Activated naive CD8-positive, alpha-beta T cell treated with anti-CD3 and anti-CD28 coated beads, Interleukin-2, amount 10 ng/mL, durations not matched to agents 7 days and 5 days (primary cell): ENCODE measurements at regions not wholly inside any gene's neighbourhood (a gene's known extent, or its start where the extent isn't known, plus 50 kb on each side); places are given as distances from the start of the nearest gene placed in this dataset.

Experiments
- ATAC-seq: fragments of 150-1000 bp; cut with Tn5 transposase; one replicate; pipeline ENCODE4 v1.10.0; 2021; ENCODE audit warnings: low read depth, moderate library complexity
- POLR2A ChIA-PET: fragments of 350-600 bp; sonication (Branson Sonifier 250); formaldehyde crosslinking; loops from one replicate; lab custom pipeline; 2021; ENCODE audit warnings: antibody characterized with exemption; lab: Charles Lee
- DNase-seq: peaks from one replicate; pipeline ENCODE4 v3.0.0; 2021
- H3K27ac Mint-ChIP-seq: one replicate; pipeline ENCODE4 v1.8.0; 2022; ENCODE audit warnings: mild to moderate bottlenecking, mixed read lengths
- H3K27me3 Mint-ChIP-seq: one replicate; pipeline ENCODE4 v1.8.0; 2022; ENCODE audit warnings: mild to moderate bottlenecking, moderate library complexity, mixed read lengths
- H3K36me3 Mint-ChIP-seq: one replicate; pipeline ENCODE4 v1.8.0; 2021; ENCODE audit warnings: mild to moderate bottlenecking, mixed read lengths
- H3K4me1 Mint-ChIP-seq: one replicate; pipeline ENCODE4 v1.8.0; 2021; ENCODE audit warnings: mixed read lengths
- H3K4me3 Mint-ChIP-seq: one replicate; pipeline ENCODE4 v1.8.0; 2022; ENCODE audit warnings: mild to moderate bottlenecking, moderate library complexity, mixed read lengths
- H3K9me3 Mint-ChIP-seq: one replicate; pipeline ENCODE4 v1.8.0; 2021; ENCODE audit warnings: mixed read lengths

DNA sequence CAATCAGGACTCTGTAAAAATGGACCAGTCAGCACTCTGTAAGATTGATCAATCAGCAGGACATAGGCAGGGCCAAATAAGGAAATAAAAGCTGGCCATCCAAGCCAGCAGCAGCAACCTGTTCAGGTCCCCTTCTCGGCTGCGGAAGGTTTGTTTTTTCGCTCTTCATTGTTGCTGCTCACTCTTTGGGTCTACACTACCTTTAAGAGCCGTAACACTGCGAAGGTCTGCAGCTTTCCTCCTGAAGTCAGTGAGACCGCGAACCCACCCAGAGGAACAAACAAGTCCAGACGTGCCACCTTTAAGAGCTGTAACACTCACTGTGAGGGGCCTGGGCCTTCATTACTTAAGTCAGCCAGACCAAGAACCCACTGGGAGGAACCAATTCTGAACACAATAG, 223.2 kb upstream of the EXOC2 start:
- ATAC-seq (no peak), DNase-seq (no peak)
- peaks cover 1% of the 10 kb centered on the region for H3K4me1 Mint-ChIP-seq
- no peak overlapping the region for H3K4me3 Mint-ChIP-seq
- no peak overlapping the region for H3K27ac Mint-ChIP-seq
- peaks cover 14% of the 10 kb centered on the region for H3K27me3 Mint-ChIP-seq
- peaks cover 12% of the 10 kb centered on the region for H3K9me3 Mint-ChIP-seq
- H3K36me3 Mint-ChIP-seq, result no peaks in the 10 kb centered on the region
- POLR2A ChIA-PET, result no interaction called here

DNA sequence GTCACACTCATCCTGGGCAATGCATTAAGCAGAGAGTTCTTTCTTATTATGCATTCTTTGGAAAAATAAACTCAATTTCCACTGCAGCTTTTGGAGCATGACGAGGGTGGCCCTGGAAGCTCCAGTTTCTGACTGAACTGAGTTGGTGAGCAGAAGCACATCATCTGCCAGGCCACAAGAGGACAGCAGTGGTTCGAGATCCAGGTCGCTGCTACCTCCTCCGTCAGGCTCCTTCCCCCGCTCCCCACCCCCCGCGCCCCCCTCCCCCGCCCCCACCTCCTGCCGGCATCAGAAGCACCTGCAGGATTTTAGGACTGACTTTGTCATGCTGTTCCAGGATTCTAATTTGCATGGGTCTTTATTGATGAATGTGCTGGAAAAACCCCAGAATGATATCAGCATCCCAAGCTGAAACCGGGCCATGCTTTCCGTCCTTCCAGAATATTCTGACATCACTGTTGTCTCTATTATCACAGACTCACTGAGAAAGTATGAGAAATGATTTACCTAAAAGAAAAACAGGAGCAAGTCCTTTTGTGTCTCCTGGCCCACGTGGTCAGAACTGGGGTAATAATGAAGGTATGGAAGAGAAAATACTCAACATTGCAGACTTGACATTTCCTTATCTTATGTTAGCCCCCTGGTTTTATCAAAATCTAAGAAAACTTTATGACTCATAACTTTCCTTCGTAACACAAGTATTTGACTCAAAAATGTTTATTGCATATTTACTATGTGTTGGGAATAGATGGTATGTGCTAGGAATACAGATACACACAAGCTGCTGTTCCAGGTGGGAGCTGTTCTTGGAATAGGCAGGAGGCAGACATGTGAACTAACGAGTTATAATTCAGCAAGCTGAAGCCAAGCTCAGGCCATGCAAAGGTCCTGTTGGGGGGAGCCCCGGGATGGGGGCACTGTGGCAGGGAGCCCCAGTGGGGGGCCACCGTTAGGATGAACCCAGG, 220.2 kb upstream of the EXOC2 start:
- H3K27me3 Mint-ChIP-seq, result peaks cover 14% of the 10 kb centered on the region
- POLR2A ChIA-PET, result no interaction called here
- DNase-seq (no peak), ATAC-seq (no peak)
- no peaks in the 10 kb centered on the region for H3K4me1 Mint-ChIP-seq
- H3K36me3 Mint-ChIP-seq, result no peaks in the 10 kb centered on the region
- H3K9me3 Mint-ChIP-seq, result peaks cover 4% of the 10 kb centered on the region
- no peak overlapping the region for H3K4me3 Mint-ChIP-seq
- H3K27ac Mint-ChIP-seq, result no peak overlapping the region

DNA sequence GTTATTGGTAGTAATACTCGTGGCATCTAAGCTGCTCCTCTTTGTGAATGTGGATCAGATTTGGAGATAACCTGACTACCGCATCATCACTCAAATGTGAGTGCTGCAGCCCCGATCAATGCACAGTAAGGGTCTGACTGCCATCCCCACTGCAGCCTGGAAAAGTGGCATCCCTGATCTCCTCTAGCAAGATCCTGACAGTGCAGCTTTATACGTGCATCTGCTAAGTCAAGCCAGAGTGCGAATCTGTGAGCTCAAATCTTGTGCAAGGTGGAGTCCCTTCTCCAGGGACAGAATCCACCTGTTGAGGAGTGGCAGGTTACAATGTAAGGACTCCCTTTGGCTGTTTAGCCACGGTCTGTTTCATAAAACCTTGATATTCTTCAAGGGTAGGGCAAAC, 215.0 kb upstream of the EXOC2 start:
- no peak for DNase-seq
- Mint-ChIP-seq H3K27me3 (peaks cover 11% of the 10 kb centered on the region), H3K4me1 (no peaks in the 10 kb centered on the region), H3K27ac (no peak overlapping the region), H3K9me3 (no peaks in the 10 kb centered on the region), H3K4me3 (no peak overlapping the region), H3K36me3 (no peaks in the 10 kb centered on the region)
- POLR2A ChIA-PET, result no interaction called here
- ATAC-seq, result no peak

DNA sequence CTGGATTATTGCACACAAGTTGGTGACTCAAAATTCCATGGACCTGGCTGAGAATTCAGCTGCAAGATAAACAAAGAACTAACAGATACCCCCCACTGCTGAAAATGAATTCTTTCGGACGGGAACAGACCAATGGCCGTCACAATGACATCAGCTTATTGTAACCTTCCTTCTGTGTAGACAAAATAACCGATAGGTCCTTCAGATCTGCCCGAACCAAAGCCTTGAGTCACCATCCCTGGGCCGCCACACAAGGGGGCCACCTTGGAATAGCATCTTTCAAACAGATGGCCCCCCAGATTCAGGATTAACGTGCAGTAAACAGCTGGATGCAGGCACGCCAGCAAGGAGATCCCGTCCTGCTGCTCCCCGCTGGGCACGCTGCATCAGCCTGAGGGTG, 214.0 kb upstream of the EXOC2 start:
- no peak overlapping the region for H3K27ac Mint-ChIP-seq
- no peaks in the 10 kb centered on the region for H3K9me3 Mint-ChIP-seq
- POLR2A ChIA-PET, result no interaction called here
- no peak for DNase-seq
- H3K36me3 Mint-ChIP-seq, result no peaks in the 10 kb centered on the region
- peaks cover 4% of the 10 kb centered on the region for H3K27me3 Mint-ChIP-seq
- H3K4me3 Mint-ChIP-seq, result no peak overlapping the region
- H3K4me1 Mint-ChIP-seq, result no peaks in the 10 kb centered on the region
- no peak for ATAC-seq

DNA sequence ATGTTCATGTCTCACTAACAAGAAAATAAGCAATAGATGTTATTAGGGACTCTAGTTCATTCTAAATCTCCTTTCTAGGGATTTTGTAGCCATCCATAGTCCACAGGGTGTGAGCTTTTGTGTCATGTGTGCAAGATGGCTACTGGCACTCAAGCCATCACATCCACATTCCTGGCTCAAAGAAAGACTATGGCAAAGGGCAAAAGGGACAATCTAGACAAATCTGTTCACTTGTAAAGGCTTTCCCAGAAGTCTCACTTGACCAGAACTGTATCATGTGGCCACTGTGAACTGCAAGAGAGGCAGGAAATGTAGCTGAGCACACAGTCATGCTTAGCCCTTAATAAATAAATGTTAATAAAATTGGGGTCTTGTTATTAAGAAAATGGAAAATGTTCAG, 212.6 kb upstream of the EXOC2 start:
- Mint-ChIP-seq H3K4me3 (no peak overlapping the region), H3K27me3 (peaks cover 4% of the 10 kb centered on the region), H3K27ac (no peak overlapping the region), H3K36me3 (no peaks in the 10 kb centered on the region), H3K4me1 (no peaks in the 10 kb centered on the region), H3K9me3 (no peaks in the 10 kb centered on the region)
- ATAC-seq, result no peak
- POLR2A ChIA-PET, result no interaction called here
- no peak for DNase-seq

DNA sequence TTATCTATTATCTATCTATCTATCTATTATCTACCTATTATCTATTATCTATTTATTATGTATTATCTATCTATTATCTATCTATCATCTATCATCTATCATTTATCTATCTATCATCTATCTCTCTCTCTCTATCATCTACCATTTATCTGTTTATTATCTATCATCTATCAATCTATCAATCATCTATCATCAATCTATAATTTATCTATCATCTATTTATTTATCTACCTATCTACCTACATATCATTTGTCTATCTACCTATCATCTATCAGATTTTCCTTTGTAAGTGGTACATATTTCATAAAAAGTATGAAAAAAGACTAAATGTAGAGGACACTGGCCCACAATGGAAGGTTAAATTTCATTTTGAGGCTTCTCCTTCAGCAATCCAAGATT, 212.1 kb upstream of the EXOC2 start:
- POLR2A ChIA-PET, result no interaction called here
- ATAC-seq, result no peak
- no peak overlapping the region for H3K27ac Mint-ChIP-seq

DNA sequence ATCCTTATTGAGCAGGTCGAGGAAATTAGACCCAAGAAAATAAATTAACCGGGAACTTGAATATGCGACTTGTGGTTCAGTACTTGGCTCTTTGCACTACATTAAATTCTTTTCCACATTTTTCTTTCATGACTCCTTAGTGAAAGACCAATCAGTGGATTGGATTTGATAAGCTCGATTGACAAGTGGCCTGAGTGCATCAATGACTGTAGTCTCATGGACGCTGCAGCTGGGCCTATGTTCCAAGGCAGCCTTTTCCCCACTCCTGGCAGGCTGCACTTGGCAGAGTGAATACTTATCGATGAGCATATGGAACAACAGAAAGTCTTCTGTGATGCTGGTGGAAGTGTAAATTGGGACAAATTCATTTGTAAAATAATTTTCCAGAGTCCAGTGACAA, 210.8 kb upstream of the EXOC2 start:
- Mint-ChIP-seq H3K4me1 (no peaks in the 10 kb centered on the region), H3K27ac (no peak overlapping the region), H3K27me3 (peaks cover 4% of the 10 kb centered on the region), H3K9me3 (no peaks in the 10 kb centered on the region), H3K36me3 (no peaks in the 10 kb centered on the region), H3K4me3 (no peak overlapping the region)
- ATAC-seq, result no peak
- POLR2A ChIA-PET, result no interaction called here
- DNase-seq, result no peak

More for the DNA sequence above, 212.1 kb upstream of the EXOC2 start:
- Mint-ChIP-seq H3K4me1 (no peaks in the 10 kb centered on the region), H3K4me3 (no peak overlapping the region), H3K9me3 (no peaks in the 10 kb centered on the region), H3K36me3 (no peaks in the 10 kb centered on the region), H3K27me3 (peaks cover 4% of the 10 kb centered on the region)
- DNase-seq, result no peak

DNA sequence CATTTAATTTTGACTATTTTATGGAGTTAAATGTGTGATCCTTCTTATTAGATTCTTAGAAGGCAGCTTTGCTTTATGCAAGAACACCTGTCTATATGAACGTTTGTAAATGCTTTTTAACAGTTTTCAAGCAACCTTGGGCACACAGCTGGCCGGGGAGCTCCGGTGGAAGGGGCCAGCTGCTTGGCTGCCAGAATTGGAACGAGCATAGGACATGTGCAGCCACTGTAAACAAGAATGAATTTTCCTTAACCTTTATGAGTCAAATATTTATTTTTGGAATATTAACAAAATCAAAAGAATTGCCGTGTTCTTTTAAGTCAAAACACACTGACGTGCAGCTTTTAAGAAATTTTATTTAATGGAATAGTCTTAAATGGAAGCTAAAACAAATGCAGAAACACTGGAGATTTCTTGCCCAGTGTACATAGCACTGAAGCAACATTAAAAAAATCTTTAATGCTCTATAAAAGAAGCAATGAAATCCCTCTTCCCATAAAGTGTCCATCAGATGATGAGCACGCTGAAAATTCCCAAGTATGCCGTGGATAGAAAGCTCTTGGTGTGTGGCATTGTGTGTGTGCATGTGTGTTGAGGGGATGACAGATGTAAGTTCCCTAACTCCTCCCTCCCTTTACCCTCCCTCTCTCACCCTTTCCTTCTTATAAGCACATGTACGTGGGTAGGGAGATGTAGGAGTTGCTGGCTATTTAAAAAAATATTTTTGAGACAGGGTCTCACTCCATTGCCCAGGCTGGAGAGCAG, 208.9 kb upstream of the EXOC2 start:
- no peak for DNase-seq
- ATAC-seq, result no peak
- POLR2A ChIA-PET, result no interaction called here
- H3K36me3 Mint-ChIP-seq, result no peaks in the 10 kb centered on the region
- no peaks in the 10 kb centered on the region for H3K9me3 Mint-ChIP-seq
- no peaks in the 10 kb centered on the region for H3K4me1 Mint-ChIP-seq
- H3K27ac Mint-ChIP-seq, result no peak overlapping the region
- H3K4me3 Mint-ChIP-seq, result no peak overlapping the region
- H3K27me3 Mint-ChIP-seq, result peaks cover 9% of the 10 kb centered on the region

DNA sequence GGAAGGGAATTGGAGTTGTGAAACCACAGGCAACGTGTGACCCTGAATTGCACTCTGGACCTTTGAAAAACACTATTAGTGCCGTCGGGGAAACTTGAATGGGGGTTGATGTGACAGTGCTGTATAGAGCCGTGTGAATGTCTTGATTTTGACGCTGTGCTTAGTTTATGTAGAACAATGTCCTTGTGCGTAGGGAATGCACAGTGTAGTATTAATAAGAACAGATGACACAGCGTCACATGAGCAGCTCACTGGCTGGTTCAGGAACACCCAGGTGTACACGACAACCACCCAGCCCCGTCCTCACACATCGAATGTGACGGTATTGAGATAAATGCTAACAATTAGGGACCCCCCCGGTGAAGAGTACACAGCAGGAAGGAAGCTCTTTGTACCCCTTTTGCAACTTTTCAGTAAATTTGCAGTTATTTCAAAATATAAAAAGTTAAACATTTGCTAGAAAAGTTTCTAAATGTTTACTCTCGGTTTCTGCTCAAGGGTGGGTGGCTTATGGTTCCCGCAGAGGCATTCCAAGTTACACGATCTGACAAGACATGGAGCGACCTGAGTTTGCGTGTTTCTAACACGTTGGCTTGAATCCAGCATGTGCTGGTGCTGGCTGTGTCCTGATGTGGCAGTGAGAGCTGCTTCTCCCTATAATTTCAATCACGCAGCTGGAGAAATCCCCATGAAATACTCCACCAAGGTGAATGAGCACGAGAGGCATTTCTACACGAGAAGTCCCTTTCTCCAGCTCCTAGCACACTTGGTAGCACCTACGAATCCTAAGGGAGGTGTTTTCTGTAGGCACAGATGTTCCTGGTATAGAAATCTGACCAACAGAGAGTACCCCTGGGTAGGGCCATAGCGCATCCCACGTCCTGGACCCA, 208.0 kb upstream of the EXOC2 start:
- ATAC-seq (no peak), DNase-seq (no peak)
- Mint-ChIP-seq H3K9me3 (no peaks in the 10 kb centered on the region), H3K4me3 (no peak overlapping the region), H3K36me3 (no peaks in the 10 kb centered on the region), H3K27ac (no peak overlapping the region), H3K27me3 (peaks cover 9% of the 10 kb centered on the region), H3K4me1 (no peaks in the 10 kb centered on the region)
- POLR2A ChIA-PET, result no interaction called here

DNA sequence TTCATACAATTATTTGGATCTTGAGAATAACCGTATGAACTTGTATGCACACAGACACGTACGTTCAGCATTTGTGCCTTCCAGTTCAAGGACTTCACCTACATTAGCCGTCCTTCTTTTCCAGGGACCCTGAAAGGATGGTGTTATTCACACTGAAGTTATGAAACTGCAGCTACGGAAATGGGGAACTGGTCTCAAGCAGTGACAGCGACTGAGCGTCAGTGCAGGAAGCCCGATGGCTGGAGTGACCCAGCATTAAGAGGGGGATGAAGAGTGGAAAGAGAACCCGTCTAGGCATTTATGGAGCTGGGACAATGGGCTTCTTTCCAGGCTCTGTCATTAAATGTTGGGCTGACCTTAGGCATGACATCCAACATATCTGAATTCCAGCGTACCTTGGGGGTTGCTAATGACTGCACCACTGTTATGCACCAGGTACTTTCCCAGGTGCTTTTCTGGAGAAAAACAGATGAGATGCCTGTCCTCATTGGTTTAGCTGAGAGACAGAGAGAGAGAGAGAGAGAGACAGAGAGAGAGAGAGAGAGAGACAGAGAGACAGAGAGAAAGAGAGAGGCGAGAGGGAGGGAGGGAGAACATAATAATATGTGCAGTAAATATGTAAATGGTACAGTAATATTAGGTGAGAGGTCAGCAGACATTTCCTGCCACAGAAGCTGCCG, 204.7 kb upstream of the EXOC2 start:
- POLR2A ChIA-PET, result no interaction called here
- no peak for DNase-seq
- ATAC-seq, result no peak
- Mint-ChIP-seq H3K4me3 (no peak overlapping the region), H3K9me3 (no peaks in the 10 kb centered on the region), H3K36me3 (no peaks in the 10 kb centered on the region), H3K4me1 (no peaks in the 10 kb centered on the region), H3K27ac (no peak overlapping the region), H3K27me3 (peaks cover 11% of the 10 kb centered on the region)

DNA sequence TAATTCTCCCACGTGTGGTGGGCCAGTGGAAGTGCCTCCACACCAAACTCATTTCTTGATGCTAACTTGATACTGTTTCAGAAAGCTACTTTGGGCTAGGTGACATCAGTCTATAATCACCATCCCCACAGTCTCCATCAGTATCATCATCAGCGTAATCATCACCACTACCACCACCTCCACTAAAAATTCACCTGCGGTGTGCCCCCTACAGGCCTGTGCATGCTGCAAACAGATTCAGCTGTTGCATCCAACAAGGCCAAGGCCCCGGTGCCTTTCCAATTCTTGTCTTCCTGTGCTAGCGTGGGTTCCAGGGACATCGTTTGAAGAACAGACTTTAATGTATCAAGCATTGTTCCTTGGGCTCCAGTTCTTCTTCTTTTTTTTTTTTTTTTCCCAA, 201.3 kb upstream of the EXOC2 start:
- Mint-ChIP-seq H3K4me1 (no peaks in the 10 kb centered on the region), H3K36me3 (no peaks in the 10 kb centered on the region), H3K4me3 (no peak overlapping the region), H3K9me3 (no peaks in the 10 kb centered on the region), H3K27ac (no peak overlapping the region), H3K27me3 (peaks cover 14% of the 10 kb centered on the region)
- POLR2A ChIA-PET, result no interaction called here
- no peak for DNase-seq
- no peak for ATAC-seq

DNA sequence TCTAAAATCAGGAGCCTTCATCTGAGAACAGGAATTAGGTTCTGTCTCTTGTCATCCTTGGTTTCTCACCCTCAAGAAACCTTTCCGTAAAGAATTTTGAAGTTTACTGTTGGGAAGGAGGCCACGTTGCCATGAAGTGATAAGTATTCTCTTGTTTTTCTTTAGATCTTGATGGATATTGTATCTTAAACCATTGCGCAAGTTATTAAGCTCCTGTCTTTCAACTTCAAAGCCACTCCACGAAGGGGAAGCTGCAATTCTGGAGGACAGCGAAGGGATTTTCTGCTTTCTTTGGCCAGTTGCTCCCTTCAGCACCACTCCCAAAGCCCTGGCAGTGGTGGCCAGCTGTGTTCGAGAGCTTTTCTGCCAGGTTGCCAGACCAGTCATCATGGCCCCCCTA, 198.1 kb upstream of the EXOC2 start:
- POLR2A ChIA-PET, result no interaction called here
- H3K4me1 Mint-ChIP-seq, result no peaks in the 10 kb centered on the region
- no peak overlapping the region for H3K27ac Mint-ChIP-seq
- ATAC-seq (no peak), DNase-seq (no peak)
- no peaks in the 10 kb centered on the region for H3K9me3 Mint-ChIP-seq
- peaks cover 9% of the 10 kb centered on the region for H3K27me3 Mint-ChIP-seq
- no peaks in the 10 kb centered on the region for H3K36me3 Mint-ChIP-seq
- no peak overlapping the region for H3K4me3 Mint-ChIP-seq

DNA sequence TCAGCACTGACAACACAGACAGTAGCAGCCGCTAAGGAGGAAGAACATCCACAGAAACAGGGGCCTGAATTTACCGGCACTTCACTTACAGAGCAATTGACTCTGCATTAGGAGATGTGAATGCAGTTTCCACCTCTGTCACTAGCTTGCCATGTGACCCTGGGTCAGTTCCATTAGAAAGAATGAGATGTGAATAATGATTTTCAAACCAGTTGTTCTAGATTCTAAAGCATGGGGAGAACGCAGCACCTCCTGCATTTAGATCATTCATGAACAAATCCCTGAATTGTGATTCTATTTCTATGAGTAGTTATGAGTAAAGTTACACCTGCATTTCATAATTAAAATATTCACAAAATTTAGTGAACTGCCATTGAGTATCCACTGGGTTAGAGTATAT, 197.3 kb upstream of the EXOC2 start:
- no peak overlapping the region for H3K27ac Mint-ChIP-seq
- H3K4me1 Mint-ChIP-seq, result no peaks in the 10 kb centered on the region
- DNase-seq (no peak), ATAC-seq (no peak)
- peaks cover 9% of the 10 kb centered on the region for H3K27me3 Mint-ChIP-seq
- POLR2A ChIA-PET, result no interaction called here
- no peaks in the 10 kb centered on the region for H3K9me3 Mint-ChIP-seq
- H3K36me3 Mint-ChIP-seq, result no peaks in the 10 kb centered on the region
- no peak overlapping the region for H3K4me3 Mint-ChIP-seq
